Keratinocyte (primary cell): ENCODE measurements at regions not wholly inside any gene's neighbourhood (a gene's known extent, or its start where the extent isn't known, plus 50 kb on each side); places are given as distances from the start of the nearest gene placed in this dataset.

Experiments
- EZH2 ChIP-seq: IDR thresholded peaks from one replicate; pipeline ENCODE4 v1.6.1; 2012; ENCODE audit warnings: inconsistent platforms, mild to moderate bottlenecking, low read length, moderate library complexity
- TF ChIP-seq, protein P1 (sequence below), 3 experiments: IDR thresholded peaks in 1 of 3; conservative IDR thresholded peaks in 1 of 3; optimal IDR thresholded peaks in 1 of 3; 2 replicates in 2 of 3; 3 replicates in 1 of 3; pipeline versions ENCODE3 to v1.5.1; 2011; ENCODE audit warnings: low read length in 3 of 3, mild to moderate bottlenecking in 3 of 3, moderate library complexity in 2 of 3, control low read depth in 1 of 3, inconsistent platforms in 1 of 3; ENCODE audit not compliant: insufficient read depth in 2 of 3; ENCODE audit errors: extremely low read depth in 1 of 3

DNA sequence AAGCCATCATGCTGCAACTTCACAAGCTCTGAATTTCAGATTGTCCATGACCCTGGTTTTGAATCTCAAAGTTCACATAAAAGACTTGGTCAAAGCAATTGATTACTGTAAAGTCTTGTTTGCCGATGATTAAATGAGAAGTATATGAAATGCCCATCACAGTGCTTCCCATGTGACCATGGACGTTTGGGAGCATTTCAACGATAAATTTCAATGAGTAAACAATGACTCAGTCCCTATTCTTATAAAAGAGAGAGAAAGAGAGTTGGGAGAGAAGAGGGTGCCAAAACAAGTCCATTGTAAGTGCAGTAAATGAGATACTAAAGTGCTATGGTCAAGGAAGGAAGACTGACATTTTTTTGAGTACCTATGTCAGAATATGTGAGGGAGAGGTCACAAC, 276.9 kb downstream of the SOX9 start:
- TF ChIP-seq, protein P1, sequence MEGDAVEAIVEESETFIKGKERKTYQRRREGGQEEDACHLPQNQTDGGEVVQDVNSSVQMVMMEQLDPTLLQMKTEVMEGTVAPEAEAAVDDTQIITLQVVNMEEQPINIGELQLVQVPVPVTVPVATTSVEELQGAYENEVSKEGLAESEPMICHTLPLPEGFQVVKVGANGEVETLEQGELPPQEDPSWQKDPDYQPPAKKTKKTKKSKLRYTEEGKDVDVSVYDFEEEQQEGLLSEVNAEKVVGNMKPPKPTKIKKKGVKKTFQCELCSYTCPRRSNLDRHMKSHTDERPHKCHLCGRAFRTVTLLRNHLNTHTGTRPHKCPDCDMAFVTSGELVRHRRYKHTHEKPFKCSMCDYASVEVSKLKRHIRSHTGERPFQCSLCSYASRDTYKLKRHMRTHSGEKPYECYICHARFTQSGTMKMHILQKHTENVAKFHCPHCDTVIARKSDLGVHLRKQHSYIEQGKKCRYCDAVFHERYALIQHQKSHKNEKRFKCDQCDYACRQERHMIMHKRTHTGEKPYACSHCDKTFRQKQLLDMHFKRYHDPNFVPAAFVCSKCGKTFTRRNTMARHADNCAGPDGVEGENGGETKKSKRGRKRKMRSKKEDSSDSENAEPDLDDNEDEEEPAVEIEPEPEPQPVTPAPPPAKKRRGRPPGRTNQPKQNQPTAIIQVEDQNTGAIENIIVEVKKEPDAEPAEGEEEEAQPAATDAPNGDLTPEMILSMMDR (optimal IDR thresholded peaks at IDR 0.05 in 1 of 3, IDR thresholded peaks at IDR 0.05 in 1 of 3, conservative IDR thresholded peaks at IDR 0.05 in 1 of 3; ENCODE audit: extremely low read depth in 1 of 3, insufficient read depth in 2 of 3, low read length in 3 of 3): no peak
- TF ChIP-seq EZH2: no peak
